ENCODE measurements at regions not wholly inside any gene's neighbourhood (a gene's known extent, or its start where the extent isn't known, plus 50 kb on each side); places are given as distances from the start of the nearest gene placed in this dataset.

DNA sequence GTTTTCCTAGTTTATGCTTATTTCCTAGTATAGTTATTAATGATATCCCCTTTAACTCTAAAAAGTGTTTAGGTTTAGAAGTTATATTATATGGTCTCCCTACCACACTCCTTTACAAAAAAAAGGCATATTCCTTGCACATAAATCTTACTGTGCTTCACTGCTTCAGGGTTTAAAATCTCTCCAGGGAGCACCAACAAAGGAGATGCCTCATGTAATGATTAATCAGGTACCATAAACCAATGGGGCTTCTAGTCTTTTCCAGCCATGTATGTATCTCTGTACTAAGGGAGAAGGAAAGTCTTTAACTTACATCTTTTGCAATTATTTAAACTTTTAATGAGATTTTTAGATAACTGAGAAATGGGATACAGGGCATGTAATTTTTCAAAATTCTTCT, 91.5 kb upstream of the RBMS3 start:
- no peaks in the 10 kb centered on the region for H3K9me1 ChIP-seq (ENCODE audit: control insufficient read depth, extremely low read depth, insufficient read depth, low read length)

DNA sequence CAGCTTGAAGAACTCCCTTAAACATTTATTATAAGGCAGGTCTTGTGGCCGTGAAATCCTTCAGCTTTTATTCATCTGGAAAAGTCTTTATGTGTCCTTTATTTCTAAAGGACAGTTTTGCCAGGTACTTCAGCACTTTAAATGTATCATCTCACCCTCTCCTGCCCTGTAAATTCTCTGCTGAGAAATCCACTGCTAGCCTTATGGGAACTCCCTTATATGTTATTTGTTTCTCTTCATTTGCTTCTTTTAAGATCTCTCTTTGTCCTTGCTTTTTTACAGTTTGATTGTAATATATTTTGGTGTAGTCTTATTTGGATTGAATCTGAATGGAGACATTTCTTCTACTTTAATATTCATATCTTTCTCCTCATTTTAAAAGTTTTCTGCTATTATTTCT, 86.7 kb upstream of the RBMS3 start:
- DNase-seq (ENCODE audit: low read depth, low spot score) (no peak), FAIRE-seq (no peak)
- Histone ChIP-seq H3K9me1 (ENCODE audit: control insufficient read depth, extremely low read depth, insufficient read depth, low read length) (no peaks in the 10 kb centered on the region), H3K79me2 (ENCODE audit: control insufficient read depth, insufficient read depth, low read length) (no peaks in the 10 kb centered on the region), H3K36me3 (ENCODE audit: control insufficient read depth in 2 of 2, extremely low read depth in 1 of 2, insufficient read depth in 2 of 2, low read length in 2 of 2) (no peaks in the 10 kb centered on the region), H3K4me2 (ENCODE audit: control insufficient read depth, extremely low read depth, insufficient read depth, low read depth, low read length) (no peak overlapping the region), H3K27me3 (ENCODE audit: control insufficient read depth, extremely low read depth, insufficient read depth, low read length) (no peaks in the 10 kb centered on the region), H4K20me1 (ENCODE audit: control insufficient read depth, extremely low read depth, insufficient read depth, low read length) (no peaks in the 10 kb centered on the region), H3K4me3 (ENCODE audit: control insufficient read depth in 2 of 3, extremely low read depth in 1 of 3, insufficient read depth in 2 of 3, low read depth in 1 of 3, low read length in 3 of 3) (no peak overlapping the region), H3K9ac (ENCODE audit: control insufficient read depth, extremely low read depth, insufficient read depth, low read length) (no peak overlapping the region), H3K27ac (ENCODE audit: control insufficient read depth, insufficient read depth, low read length) (no peak overlapping the region), H2AFZ (ENCODE audit: control insufficient read depth, low read length) (no peak overlapping the region), H3K9me3 (ENCODE audit: control insufficient read depth, low read depth, low read length) (no peaks in the 10 kb centered on the region), H3K4me1 (ENCODE audit: control insufficient read depth, extremely low read depth, insufficient read depth, low read length) (peaks cover 10% of the 10 kb centered on the region)
- dilution Hi-C loops (cut with MboI; ENCODE audit: extremely low pct_ligation_motif_present, low sequenced_read_pairs), result no loop called here
- TF ChIP-seq, protein P1, sequence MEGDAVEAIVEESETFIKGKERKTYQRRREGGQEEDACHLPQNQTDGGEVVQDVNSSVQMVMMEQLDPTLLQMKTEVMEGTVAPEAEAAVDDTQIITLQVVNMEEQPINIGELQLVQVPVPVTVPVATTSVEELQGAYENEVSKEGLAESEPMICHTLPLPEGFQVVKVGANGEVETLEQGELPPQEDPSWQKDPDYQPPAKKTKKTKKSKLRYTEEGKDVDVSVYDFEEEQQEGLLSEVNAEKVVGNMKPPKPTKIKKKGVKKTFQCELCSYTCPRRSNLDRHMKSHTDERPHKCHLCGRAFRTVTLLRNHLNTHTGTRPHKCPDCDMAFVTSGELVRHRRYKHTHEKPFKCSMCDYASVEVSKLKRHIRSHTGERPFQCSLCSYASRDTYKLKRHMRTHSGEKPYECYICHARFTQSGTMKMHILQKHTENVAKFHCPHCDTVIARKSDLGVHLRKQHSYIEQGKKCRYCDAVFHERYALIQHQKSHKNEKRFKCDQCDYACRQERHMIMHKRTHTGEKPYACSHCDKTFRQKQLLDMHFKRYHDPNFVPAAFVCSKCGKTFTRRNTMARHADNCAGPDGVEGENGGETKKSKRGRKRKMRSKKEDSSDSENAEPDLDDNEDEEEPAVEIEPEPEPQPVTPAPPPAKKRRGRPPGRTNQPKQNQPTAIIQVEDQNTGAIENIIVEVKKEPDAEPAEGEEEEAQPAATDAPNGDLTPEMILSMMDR (optimal IDR thresholded peaks at IDR 0.05 in 1 of 3, IDR thresholded peaks at IDR 0.05 in 1 of 3, conservative IDR thresholded peaks at IDR 0.05 in 1 of 3; ENCODE audit: extremely low read depth in 1 of 3, insufficient read depth in 2 of 3, low read length in 3 of 3), result no peak
- TF ChIP-seq EZH2 (IDR thresholded peaks at IDR 0.05; ENCODE audit: low read length), result no peak

More for the DNA sequence above, 91.5 kb upstream of the RBMS3 start:
- Histone ChIP-seq H3K9me3 (ENCODE audit: control insufficient read depth, low read depth, low read length) (no peaks in the 10 kb centered on the region), H3K4me2 (ENCODE audit: control insufficient read depth, extremely low read depth, insufficient read depth, low read depth, low read length) (no peak overlapping the region), H3K4me3 (ENCODE audit: control insufficient read depth in 2 of 3, extremely low read depth in 1 of 3, insufficient read depth in 2 of 3, low read depth in 1 of 3, low read length in 3 of 3) (no peak overlapping the region), H3K4me1 (ENCODE audit: control insufficient read depth, extremely low read depth, insufficient read depth, low read length) (peaks cover 31% of the 10 kb centered on the region), H4K20me1 (ENCODE audit: control insufficient read depth, extremely low read depth, insufficient read depth, low read length) (no peaks in the 10 kb centered on the region), H2AFZ (ENCODE audit: control insufficient read depth, low read length) (no peak overlapping the region), H3K9ac (ENCODE audit: control insufficient read depth, extremely low read depth, insufficient read depth, low read length) (no peak overlapping the region), H3K27me3 (ENCODE audit: control insufficient read depth, extremely low read depth, insufficient read depth, low read length) (no peaks in the 10 kb centered on the region), H3K27ac (ENCODE audit: control insufficient read depth, insufficient read depth, low read length) (no peak overlapping the region), H3K36me3 (ENCODE audit: control insufficient read depth in 2 of 2, extremely low read depth in 1 of 2, insufficient read depth in 2 of 2, low read length in 2 of 2) (no peaks in the 10 kb centered on the region), H3K79me2 (ENCODE audit: control insufficient read depth, insufficient read depth, low read length) (no peaks in the 10 kb centered on the region)
- no peak for TF ChIP-seq EZH2 (IDR thresholded peaks at IDR 0.05; ENCODE audit: low read length)
- TF ChIP-seq, protein P1 (optimal IDR thresholded peaks at IDR 0.05 in 1 of 3, IDR thresholded peaks at IDR 0.05 in 1 of 3, conservative IDR thresholded peaks at IDR 0.05 in 1 of 3; ENCODE audit: extremely low read depth in 1 of 3, insufficient read depth in 2 of 3, low read length in 3 of 3), result no peak
- DNase-seq (ENCODE audit: low read depth, low spot score), result no peak
- no peak for FAIRE-seq
- dilution Hi-C loops (cut with MboI; ENCODE audit: extremely low pct_ligation_motif_present, low sequenced_read_pairs), result no loop called here

Data from keratinocyte (primary cell).